Dedifferentiated amniotic fluid mesenchymal stem cell (primary cell): ENCODE measurements at regions not wholly inside any gene's neighbourhood (a gene's known extent, or its start where the extent isn't known, plus 50 kb on each side); places are given as distances from the start of the nearest gene placed in this dataset.
A peak's percentile ranks its signal among the peaks of the same experiment; 100 is the strongest.

Source experiments
- DNase-seq: peaks from one replicate; pipeline ENCODE4 v3.0.0-alpha.2; 2016; ENCODE audit errors: extremely low spot score

- DNase-seq, result no peak
These were observed 51.1 kb upstream of the BEGAIN start for GRCh38 chr14:100638211-100638855.

- no peak for DNase-seq
These were observed 52.1 kb upstream of the BEGAIN start for GRCh38 chr14:100639280-100639679.

GRCh38 chr14:100640471-100641273 lies 53.5 kb upstream of the BEGAIN start:
- DNase-seq, result no peak

- no peak for DNase-seq
These were observed 54.1 kb upstream of the BEGAIN start for GRCh38 chr14:100641274-100641860.

- DNase-seq, result no peak
These were observed 56.2 kb upstream of the BEGAIN start for GRCh38 chr14:100643426-100643825.

- no peak for DNase-seq
These were observed 57.2 kb upstream of the BEGAIN start for GRCh38 chr14:100644383-100644782.

- DNase-seq, result no peak
These were observed 57.6 kb upstream of the BEGAIN start for GRCh38 chr14:100644784-100645183.

GRCh38 chr14:100645196-100645981 lies 58.2 kb upstream of the BEGAIN start:
- DNase-seq, result peak; percentile 80

- DNase-seq, result no peak
These were observed 58.7 kb upstream of the BEGAIN start for GRCh38 chr14:100645982-100646314.

GRCh38 chr14:100648474-100649172 lies 61.4 kb upstream of the BEGAIN start:
- DNase-seq, result no peak

GRCh38 chr14:100649173-100649519 lies 61.9 kb upstream of the BEGAIN start:
- DNase-seq, result peak; percentile 46

GRCh38 chr14:100651999-100652508 lies 64.8 kb upstream of the BEGAIN start:
- no peak for DNase-seq

- DNase-seq, result peak; percentile 59
These were observed 65.5 kb upstream of the BEGAIN start for GRCh38 chr14:100652744-100653143.

- DNase-seq, result no peak
These were observed 66.2 kb upstream of the BEGAIN start for GRCh38 chr14:100653409-100653808.

- DNase-seq, result no peak
These were observed 67.0 kb upstream of the BEGAIN start for GRCh38 chr14:100654025-100654813.

GRCh38 chr14:100654814-100655740 lies 67.9 kb upstream of the BEGAIN start:
- no peak for DNase-seq

GRCh38 chr14:100655741-100656085 lies 68.5 kb upstream of the BEGAIN start:
- no peak for DNase-seq

GRCh38 chr14:100656996-100657395 lies 69.7 kb upstream of the DLK1 start:
- no peak for DNase-seq

- DNase-seq, result no peak
These were observed 68.9 kb upstream of the DLK1 start for GRCh38 chr14:100657780-100658179.
